Activated CD8-positive, alpha-beta memory T cell treated with anti-CD3 and anti-CD28 coated beads, Interleukin-2, amount 10 ng/mL, durations not matched to agents 7 days and 5 days (primary cell): ENCODE measurements at regions not wholly inside any gene's neighbourhood (a gene's known extent, or its start where the extent isn't known, plus 50 kb on each side); places are given as distances from the start of the nearest gene placed in this dataset.
"Not testable (repeated sequence)": the region's sequence is repeated elsewhere in the genome, so short reads cannot be mapped to it uniquely, and the experiment has no call there.

ENCODE experiments used
- ATAC-seq: fragments of 150-1000 bp; cut with Tn5 transposase; one replicate; pipeline ENCODE4 v1.10.0; 2021; ENCODE audit warnings: moderate library complexity
- CTCF ChIA-PET: fragments of 350-600 bp; sonication (Branson Sonifier 250); formaldehyde crosslinking; loops from one replicate; lab custom pipeline; 2021; ENCODE audit warnings: antibody characterized with exemption; lab: Charles Lee
- DNase-seq: peaks from one replicate; pipeline ENCODE4 v3.0.0-alpha.2; 2020
- H3K27ac Mint-ChIP-seq: one replicate; pipeline ENCODE4 v1.8.0; 2021; ENCODE audit warnings: mild to moderate bottlenecking, mixed read lengths
- H3K27me3 Mint-ChIP-seq: one replicate; pipeline ENCODE4 v1.8.0; 2021; ENCODE audit warnings: mixed read lengths
- H3K36me3 Mint-ChIP-seq: one replicate; pipeline ENCODE4 v1.8.0; 2021; ENCODE audit warnings: mild to moderate bottlenecking, mixed read lengths
- H3K4me1 Mint-ChIP-seq: one replicate; pipeline ENCODE4 v1.8.0; 2021; ENCODE audit warnings: mixed read lengths
- H3K4me3 Mint-ChIP-seq: one replicate; pipeline ENCODE4 v1.8.0; 2021; ENCODE audit warnings: mild to moderate bottlenecking, moderate library complexity, mixed read lengths
- H3K9me3 Mint-ChIP-seq: one replicate; pipeline ENCODE4 v1.8.0; 2022; ENCODE audit warnings: low read depth, mixed read lengths

DNA sequence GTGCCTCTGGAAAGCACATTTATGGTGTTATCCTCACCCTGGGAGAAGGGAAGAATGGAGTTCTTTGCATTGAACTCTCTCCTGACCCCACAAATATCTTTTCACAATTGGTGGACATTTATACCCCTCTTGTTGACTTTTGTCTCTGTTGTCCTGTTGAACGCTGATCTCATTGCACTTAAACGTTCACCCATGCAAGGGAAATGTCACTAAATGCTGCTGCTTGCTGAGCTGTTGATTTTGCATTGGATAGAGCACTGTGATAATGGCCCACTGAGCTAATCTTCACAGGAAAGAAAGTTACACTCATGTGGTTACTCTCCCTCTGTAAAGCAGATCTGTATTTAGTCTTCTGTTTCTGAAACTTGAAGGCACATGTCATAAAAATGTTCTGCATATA lies 133.4 kb downstream of the FZD1 start:
- no peak for ATAC-seq
- Mint-ChIP-seq H3K4me3 (no peak overlapping the region), H3K27ac (no peak overlapping the region), H3K27me3 (no peaks in the 10 kb centered on the region), H3K4me1 (no peaks in the 10 kb centered on the region), H3K36me3 (no peaks in the 10 kb centered on the region), H3K9me3 (no peaks in the 10 kb centered on the region)
- CTCF ChIA-PET, result no interaction called here
- no peak for DNase-seq

GRCh38 chr7:91398341-91398740 lies 134.1 kb downstream of the FZD1 start:
- H3K9me3 Mint-ChIP-seq, result no peaks in the 10 kb centered on the region
- H3K36me3 Mint-ChIP-seq, result no peaks in the 10 kb centered on the region
- H3K27me3 Mint-ChIP-seq, result no peaks in the 10 kb centered on the region
- no peak overlapping the region for H3K4me3 Mint-ChIP-seq
- H3K4me1 Mint-ChIP-seq, result no peaks in the 10 kb centered on the region
- H3K27ac Mint-ChIP-seq, result no peak overlapping the region
- DNase-seq (no peak), ATAC-seq (no peak)
- CTCF ChIA-PET, result no interaction called here

GRCh38 chr7:91405092-91405788 lies 141.0 kb downstream of the FZD1 start:
- no peak overlapping the region for H3K27ac Mint-ChIP-seq
- H3K27me3 Mint-ChIP-seq, result no peaks in the 10 kb centered on the region
- ATAC-seq (no peak), DNase-seq (no peak)
- H3K4me3 Mint-ChIP-seq, result no peak overlapping the region
- CTCF ChIA-PET, result no interaction called here
- H3K36me3 Mint-ChIP-seq, result no peaks in the 10 kb centered on the region
- H3K9me3 Mint-ChIP-seq, result peaks cover 2% of the 10 kb centered on the region
- H3K4me1 Mint-ChIP-seq, result no peaks in the 10 kb centered on the region

DNA sequence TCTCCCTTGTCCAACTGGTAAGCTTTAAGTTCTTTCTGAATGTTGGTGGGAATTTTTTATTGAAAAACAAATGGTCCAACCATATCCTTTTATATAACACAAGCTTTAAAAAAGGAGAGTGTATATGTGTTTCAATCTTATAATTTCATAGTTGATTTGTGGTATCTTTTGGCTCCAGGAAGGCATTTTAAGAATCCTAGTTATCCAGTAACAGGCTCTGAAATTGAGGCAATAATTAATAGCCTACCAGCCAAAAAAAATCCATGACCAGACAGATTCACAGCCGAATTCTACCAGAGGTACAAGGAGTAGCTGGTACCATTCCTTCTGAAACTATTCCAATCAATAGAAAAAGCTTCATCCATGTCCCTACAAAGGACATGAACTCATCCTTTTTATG lies 141.6 kb downstream of the FZD1 start:
- H3K27me3 Mint-ChIP-seq, H3K27ac Mint-ChIP-seq, H3K36me3 Mint-ChIP-seq, DNase-seq, H3K4me3 Mint-ChIP-seq, CTCF ChIA-PET, H3K4me1 Mint-ChIP-seq, ATAC-seq, H3K9me3 Mint-ChIP-seq: not testable (repeated sequence)

DNA sequence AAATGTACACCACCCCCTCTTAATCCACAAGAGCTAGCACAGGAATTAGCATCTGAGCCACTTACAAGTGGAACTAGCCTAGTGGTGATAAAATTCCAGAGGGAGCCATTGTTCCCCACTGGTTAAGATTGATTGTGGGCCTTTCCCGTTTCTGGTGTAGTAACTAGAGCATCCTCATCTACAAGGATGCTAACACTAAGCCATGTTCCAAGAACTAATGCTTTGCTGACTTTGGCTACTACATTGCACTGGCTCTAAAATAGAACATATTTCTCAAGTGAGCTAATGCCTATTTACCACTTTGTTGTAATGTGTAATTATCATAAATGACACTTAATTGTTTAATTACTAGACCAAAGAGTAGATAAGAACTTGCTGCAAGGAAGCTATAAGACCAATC lies 143.7 kb downstream of the FZD1 start:
- H3K4me1 Mint-ChIP-seq, result no peaks in the 10 kb centered on the region
- H3K27me3 Mint-ChIP-seq, result no peaks in the 10 kb centered on the region
- H3K27ac Mint-ChIP-seq, result no peak overlapping the region
- ATAC-seq (no peak), DNase-seq (no peak)
- H3K36me3 Mint-ChIP-seq, result no peaks in the 10 kb centered on the region
- CTCF ChIA-PET, result interaction anchor here (0.9 kb wide), 1 partner anchor 9 kb away, joined by 3 read pairs; no protein-coding TSS in a partner anchor
- no peak overlapping the region for H3K4me3 Mint-ChIP-seq
- H3K9me3 Mint-ChIP-seq, result peaks cover 2% of the 10 kb centered on the region

- Mint-ChIP-seq H3K4me3 (no peak overlapping the region), H3K9me3 (peaks cover 4% of the 10 kb centered on the region), H3K36me3 (no peaks in the 10 kb centered on the region), H3K27me3 (no peaks in the 10 kb centered on the region), H3K27ac (no peak overlapping the region), H3K4me1 (no peaks in the 10 kb centered on the region)
- DNase-seq (no peak), ATAC-seq (no peak)
- CTCF ChIA-PET, result no interaction called here
These were observed 144.3 kb downstream of the FZD1 start for GRCh38 chr7:91408388-91409154.

DNA sequence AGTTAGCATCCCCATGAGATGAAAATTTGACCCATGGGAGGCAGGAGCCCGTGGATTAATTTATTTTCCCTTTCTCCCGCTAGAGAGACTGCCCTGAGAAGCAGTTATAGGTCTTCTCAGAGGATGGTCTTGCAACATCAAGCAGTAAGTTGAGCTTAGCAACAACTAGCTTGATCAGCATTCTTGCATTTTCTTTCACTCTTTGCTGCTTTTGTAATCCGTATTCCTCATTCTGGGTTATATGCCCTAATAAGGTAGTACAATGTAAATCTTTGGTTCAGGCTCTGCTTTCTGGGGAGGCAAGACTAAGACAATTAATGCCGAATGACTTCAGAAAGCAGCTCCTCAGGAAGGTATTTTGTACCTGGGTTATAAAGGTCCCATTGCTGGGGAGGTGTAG lies 146.8 kb downstream of the FZD1 start:
- Mint-ChIP-seq H3K36me3 (no peaks in the 10 kb centered on the region), H3K4me3 (no peak overlapping the region)

GRCh38 chr7:91412298-91412697 lies 148.1 kb downstream of the FZD1 start:
- H3K4me1 Mint-ChIP-seq, result no peaks in the 10 kb centered on the region
- CTCF ChIA-PET, result no interaction called here
- H3K4me3 Mint-ChIP-seq, result no peak overlapping the region
- no peaks in the 10 kb centered on the region for H3K27me3 Mint-ChIP-seq
- ATAC-seq (no peak), DNase-seq (no peak)
- H3K27ac Mint-ChIP-seq, result no peak overlapping the region
- peaks cover 2% of the 10 kb centered on the region for H3K9me3 Mint-ChIP-seq
- no peaks in the 10 kb centered on the region for H3K36me3 Mint-ChIP-seq

More for the DNA sequence above, 146.8 kb downstream of the FZD1 start:
- Mint-ChIP-seq H3K27ac (no peak overlapping the region), H3K27me3 (no peaks in the 10 kb centered on the region), H3K4me1 (no peaks in the 10 kb centered on the region), H3K9me3 (peaks cover 2% of the 10 kb centered on the region)
- CTCF ChIA-PET, result no interaction called here
- DNase-seq (no peak), ATAC-seq (no peak)

DNA sequence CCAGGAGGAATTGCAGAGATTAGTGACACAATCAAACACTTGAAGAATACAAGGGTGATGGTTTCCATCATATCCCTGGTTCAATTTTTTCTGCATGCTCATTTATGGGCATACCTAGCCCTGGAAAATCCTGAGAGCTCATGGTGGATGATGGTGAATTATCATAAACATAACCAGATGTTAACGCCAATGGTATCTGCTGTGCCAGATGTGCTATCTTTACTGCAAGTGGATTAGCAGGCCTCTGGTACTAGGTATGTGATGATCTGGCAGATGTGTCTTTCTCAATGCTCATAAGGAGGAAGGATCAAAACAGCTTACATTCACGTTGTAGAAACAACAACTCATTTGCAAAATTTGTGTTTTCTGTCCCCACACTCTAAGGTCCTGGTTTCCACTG lies 150.5 kb downstream of the FZD1 start:
- Mint-ChIP-seq H3K9me3 (peaks cover 2% of the 10 kb centered on the region), H3K4me1 (no peaks in the 10 kb centered on the region), H3K27ac (no peak overlapping the region), H3K36me3 (no peaks in the 10 kb centered on the region), H3K27me3 (no peaks in the 10 kb centered on the region), H3K4me3 (no peak overlapping the region)
- CTCF ChIA-PET, result no interaction called here
- DNase-seq (no peak), ATAC-seq (no peak)

DNA sequence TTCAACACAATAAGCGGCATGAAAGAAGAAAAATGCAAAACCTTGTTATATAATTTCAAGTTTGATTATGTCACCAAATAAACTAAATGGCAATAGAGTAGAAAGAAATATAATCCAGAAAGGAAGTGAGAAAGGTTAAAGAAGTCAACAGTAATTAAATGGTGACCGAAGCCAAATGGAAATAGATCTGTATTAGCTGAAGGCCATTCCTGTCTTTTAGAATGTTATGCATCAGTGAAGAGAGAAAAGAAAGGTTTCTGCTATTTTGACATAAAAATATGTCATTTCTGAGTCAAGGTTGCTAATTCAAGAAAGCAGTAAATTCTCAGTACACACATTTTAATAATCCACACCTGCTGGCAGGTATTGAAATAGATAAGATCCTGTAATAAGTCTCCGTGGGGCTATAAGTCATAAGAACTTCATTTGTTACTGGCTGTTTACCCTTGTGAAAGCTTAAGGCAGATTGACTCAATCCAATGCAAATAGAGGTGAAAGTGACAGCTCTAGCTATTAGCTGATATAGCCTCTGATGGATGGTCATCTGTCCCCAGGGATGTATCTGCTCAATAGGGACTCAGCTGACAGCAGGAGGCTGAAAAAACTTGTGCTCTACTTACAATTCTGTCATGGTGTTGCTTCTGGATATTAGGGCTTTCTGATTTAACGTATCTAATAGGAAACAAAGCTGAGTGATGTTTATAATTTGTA lies 152.1 kb downstream of the FZD1 start:
- Mint-ChIP-seq H3K36me3 (no peaks in the 10 kb centered on the region), H3K4me3 (no peak overlapping the region), H3K27me3 (no peaks in the 10 kb centered on the region), H3K27ac (no peak overlapping the region), H3K9me3 (peaks cover 2% of the 10 kb centered on the region), H3K4me1 (no peaks in the 10 kb centered on the region)
- no peak for ATAC-seq
- DNase-seq, result no peak
- CTCF ChIA-PET, result interaction anchor here (1.3 kb wide), 1 partner anchor 9 kb away, joined by 3 read pairs; no protein-coding TSS in a partner anchor

DNA sequence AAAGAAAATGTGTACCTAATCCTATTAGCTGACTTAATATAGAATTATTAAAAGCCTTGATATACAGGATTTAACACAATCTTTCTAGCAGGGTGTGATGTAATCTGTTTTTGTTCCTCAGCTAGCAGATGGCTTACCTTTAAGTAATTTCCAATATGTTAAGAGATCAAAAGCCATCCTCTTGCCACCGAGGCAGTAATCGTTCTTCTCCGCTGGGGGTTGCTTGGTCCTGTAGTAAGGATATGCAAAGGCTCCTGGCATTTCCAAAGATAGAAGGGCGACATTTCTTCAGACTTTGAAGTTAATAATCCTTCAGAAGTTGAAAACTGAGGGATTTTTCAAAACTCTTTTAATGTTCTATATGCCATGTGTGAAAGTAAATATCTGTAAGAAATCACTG lies 156.4 kb downstream of the FZD1 start:
- Mint-ChIP-seq H3K9me3 (no peaks in the 10 kb centered on the region), H3K27ac (no peak overlapping the region)

DNA sequence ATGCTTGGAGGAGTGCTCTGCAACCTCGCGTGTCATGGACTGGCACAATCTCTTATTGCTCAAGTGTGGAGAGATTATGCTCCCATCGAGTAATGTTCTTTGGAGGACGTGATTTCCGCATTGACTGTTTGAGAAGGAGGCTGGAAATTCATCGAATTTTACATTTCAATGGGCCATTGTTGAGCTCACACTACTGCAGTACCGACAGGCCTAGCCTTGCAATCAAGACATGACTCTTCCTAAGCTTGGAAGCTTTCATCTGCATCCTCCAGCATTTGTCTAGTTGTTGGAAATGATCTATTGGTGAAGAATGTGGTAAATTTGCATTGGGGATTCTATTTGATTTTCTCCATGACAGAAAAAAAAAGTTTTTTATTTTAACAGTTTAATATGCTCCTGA lies 156.8 kb downstream of the FZD1 start:
- H3K4me1 Mint-ChIP-seq, result no peaks in the 10 kb centered on the region
- no peaks in the 10 kb centered on the region for H3K27me3 Mint-ChIP-seq
- CTCF ChIA-PET, result no interaction called here
- ATAC-seq, result no peak
- H3K27ac Mint-ChIP-seq, result no peak overlapping the region
- DNase-seq, result no peak
- no peaks in the 10 kb centered on the region for H3K36me3 Mint-ChIP-seq
- H3K9me3 Mint-ChIP-seq, result no peaks in the 10 kb centered on the region
- no peak overlapping the region for H3K4me3 Mint-ChIP-seq

More for the DNA sequence above, 156.4 kb downstream of the FZD1 start:
- no peaks in the 10 kb centered on the region for H3K36me3 Mint-ChIP-seq
- H3K27me3 Mint-ChIP-seq, result no peaks in the 10 kb centered on the region
- ATAC-seq (no peak), DNase-seq (no peak)
- no peaks in the 10 kb centered on the region for H3K4me1 Mint-ChIP-seq
- H3K4me3 Mint-ChIP-seq, result no peak overlapping the region
- CTCF ChIA-PET, result no interaction called here

DNA sequence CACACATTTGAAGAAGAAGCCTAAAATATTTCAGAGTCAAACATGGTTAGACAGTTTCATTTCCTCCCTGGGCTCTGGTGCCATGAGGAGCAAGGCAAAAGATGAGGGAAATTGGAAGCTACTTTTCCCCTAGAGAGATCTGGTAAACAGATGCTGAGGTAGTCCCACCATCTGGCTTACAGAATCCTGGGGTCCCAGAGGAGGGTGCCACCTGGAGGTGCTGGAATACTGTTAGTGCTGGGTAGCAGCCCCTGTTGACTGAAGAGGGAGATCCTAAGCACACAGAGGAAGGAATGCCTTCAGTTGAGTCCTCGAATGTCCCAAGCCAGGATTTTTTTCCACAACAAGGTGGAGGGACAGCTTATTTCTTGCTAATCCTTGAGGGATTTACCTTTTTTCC lies 160.1 kb downstream of the FZD1 start:
- no peaks in the 10 kb centered on the region for H3K4me1 Mint-ChIP-seq

GRCh38 chr7:91425149-91425548 lies 160.9 kb downstream of the FZD1 start:
- H3K4me3 Mint-ChIP-seq, result no peak overlapping the region
- CTCF ChIA-PET, result no interaction called here
- no peaks in the 10 kb centered on the region for H3K9me3 Mint-ChIP-seq
- DNase-seq (no peak), ATAC-seq (no peak)
- no peak overlapping the region for H3K27ac Mint-ChIP-seq
- no peaks in the 10 kb centered on the region for H3K4me1 Mint-ChIP-seq
- H3K27me3 Mint-ChIP-seq, result no peaks in the 10 kb centered on the region
- no peaks in the 10 kb centered on the region for H3K36me3 Mint-ChIP-seq

More for the DNA sequence above, 160.1 kb downstream of the FZD1 start:
- ATAC-seq (no peak), DNase-seq (no peak)
- Mint-ChIP-seq H3K9me3 (no peaks in the 10 kb centered on the region), H3K4me3 (no peak overlapping the region), H3K36me3 (no peaks in the 10 kb centered on the region), H3K27me3 (no peaks in the 10 kb centered on the region), H3K27ac (no peak overlapping the region)
- CTCF ChIA-PET, result no interaction called here
